HFFc6 (cell line): ENCODE measurements at regions not wholly inside any gene's neighbourhood (a gene's known extent, or its start where the extent isn't known, plus 50 kb on each side); places are given as distances from the start of the nearest gene placed in this dataset.

Source experiments
- DNase-seq: peaks from one replicate; pipeline ENCODE4 v3.0.0-alpha.2; 2018
- H3K27ac Mint-ChIP-seq: 2 replicates; pipeline ENCODE4 v1.8.0; 2020; ENCODE audit warnings: mild to moderate bottlenecking, mixed read lengths
- H3K27me3 Mint-ChIP-seq: 2 replicates; pipeline ENCODE4 v1.8.0; 2021; ENCODE audit warnings: mild to moderate bottlenecking, moderate library complexity, mixed read lengths; ENCODE audit not compliant: insufficient read depth
- H3K36me3 Mint-ChIP-seq: 2 replicates; pipeline ENCODE4 v1.8.0; 2021; ENCODE audit warnings: low read depth, mixed read lengths
- H3K4me1 Mint-ChIP-seq: 2 replicates; pipeline ENCODE4 v1.8.0; 2020; ENCODE audit warnings: low read depth, mixed read lengths
- H3K4me3 Mint-ChIP-seq: 2 replicates; pipeline ENCODE4 v1.8.0; 2020; ENCODE audit warnings: mild to moderate bottlenecking, moderate library complexity, mixed read lengths
- H3K9me3 Mint-ChIP-seq: 2 replicates; pipeline ENCODE4 v1.8.0; 2020; ENCODE audit warnings: mild to moderate bottlenecking, mixed read lengths
- CTCF ChIP-seq: fragments of 200-600 bp; sonication (generic); IDR thresholded peaks from 2 replicates; pipeline ENCODE4 v1.5.0; 2021; ENCODE audit warnings: antibody characterized with exemption, mild to moderate bottlenecking

GRCh38 chr7:18315241-18315640 is 180.3 kb upstream of the HDAC9 start:
- Mint-ChIP-seq H3K9me3 (no peaks in the 10 kb centered on the region), H3K4me3 (no peak overlapping the region), H3K4me1 (peaks cover 8% of the 10 kb centered on the region; the same call in 1 of the 2 replicates), H3K36me3 (no peaks in the 10 kb centered on the region), H3K27me3 (no peaks in the 10 kb centered on the region; the same call in 1 of the 2 replicates), H3K27ac (no peak overlapping the region)
- DNase-seq, result no peak
- no peak for TF ChIP-seq CTCF

- DNase-seq, result no peak
- TF ChIP-seq CTCF, result no peak
- Mint-ChIP-seq H3K27me3 (no peaks in the 10 kb centered on the region; the same call in 1 of the 2 replicates), H3K4me3 (no peak overlapping the region), H3K36me3 (no peaks in the 10 kb centered on the region), H3K4me1 (peaks cover 8% of the 10 kb centered on the region; the same call in 1 of the 2 replicates), H3K9me3 (no peaks in the 10 kb centered on the region), H3K27ac (no peak overlapping the region)
These were observed 177.6 kb upstream of the HDAC9 start for GRCh38 chr7:18317941-18318340.

- Mint-ChIP-seq H3K9me3 (no peaks in the 10 kb centered on the region), H3K27ac (no peak overlapping the region), H3K36me3 (no peaks in the 10 kb centered on the region), H3K4me1 (peaks cover 8% of the 10 kb centered on the region; the same call in 1 of the 2 replicates), H3K4me3 (no peak overlapping the region), H3K27me3 (peaks cover 7% of the 10 kb centered on the region)
- no peak for TF ChIP-seq CTCF
- no peak for DNase-seq
These were observed 175.1 kb upstream of the HDAC9 start for GRCh38 chr7:18320422-18320821.

- H3K27ac Mint-ChIP-seq, result no peak overlapping the region
- no peaks in the 10 kb centered on the region for H3K9me3 Mint-ChIP-seq
- peaks cover 7% of the 10 kb centered on the region for H3K27me3 Mint-ChIP-seq
- peak; percentile 7 for DNase-seq
- H3K4me1 Mint-ChIP-seq, result peaks cover 8% of the 10 kb centered on the region; the same call in 1 of the 2 replicates
- no peaks in the 10 kb centered on the region for H3K36me3 Mint-ChIP-seq
- TF ChIP-seq CTCF, result peak; percentile 82
- no peak overlapping the region for H3K4me3 Mint-ChIP-seq
These were observed 174.5 kb upstream of the HDAC9 start for GRCh38 chr7:18320971-18321567.

GRCh38 chr7:18330548-18330947 is 165.0 kb upstream of the HDAC9 start:
- Mint-ChIP-seq H3K27me3 (peaks cover 10% of the 10 kb centered on the region), H3K36me3 (no peaks in the 10 kb centered on the region), H3K4me1 (no peaks in the 10 kb centered on the region), H3K9me3 (no peaks in the 10 kb centered on the region), H3K27ac (no peak overlapping the region), H3K4me3 (no peak overlapping the region)
- no peak for TF ChIP-seq CTCF
- no peak for DNase-seq
